GM19397 (cell line): ENCODE measurements at regions not wholly inside any gene's neighbourhood (a gene's known extent, or its start where the extent isn't known, plus 50 kb on each side); places are given as distances from the start of the nearest gene placed in this dataset.

Source experiments
- ATAC-seq: cut with Tn5 transposase; IDR thresholded peaks from one replicate; pipeline ENCODE4 v1.9.1; 2021; ENCODE audit warnings: mild to moderate bottlenecking, moderate library complexity; ENCODE audit not compliant: unreplicated experiment

GRCh38 chr3:117120014-117120413 lies 410.4 kb downstream of the TUSC7 start:
- no peak for ATAC-seq

DNA sequence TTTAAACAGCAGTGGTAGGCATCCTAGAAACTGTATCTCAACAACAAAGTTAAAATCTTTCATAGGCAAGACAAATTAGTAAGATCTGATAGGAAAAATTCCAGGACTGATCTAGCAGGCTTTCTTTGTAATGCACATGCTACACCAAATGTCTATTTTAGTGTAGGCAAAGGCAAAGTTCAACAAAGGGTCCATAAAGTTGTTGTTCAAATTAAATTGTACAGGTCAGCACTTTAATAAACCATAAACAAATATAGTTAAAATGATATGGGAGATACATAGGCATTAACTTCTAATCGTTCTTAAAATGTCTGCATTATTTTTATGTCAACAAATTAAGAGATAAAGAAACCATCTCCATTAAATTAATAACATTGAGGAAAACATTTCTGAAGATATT lies 413.0 kb downstream of the TUSC7 start:
- no peak for ATAC-seq

GRCh38 chr3:117126460-117126859 lies 416.9 kb downstream of the TUSC7 start:
- no peak for ATAC-seq

- ATAC-seq = no peak
Measured at GRCh38 chr3:117126946-117127546, 417.5 kb downstream of the TUSC7 start.

DNA sequence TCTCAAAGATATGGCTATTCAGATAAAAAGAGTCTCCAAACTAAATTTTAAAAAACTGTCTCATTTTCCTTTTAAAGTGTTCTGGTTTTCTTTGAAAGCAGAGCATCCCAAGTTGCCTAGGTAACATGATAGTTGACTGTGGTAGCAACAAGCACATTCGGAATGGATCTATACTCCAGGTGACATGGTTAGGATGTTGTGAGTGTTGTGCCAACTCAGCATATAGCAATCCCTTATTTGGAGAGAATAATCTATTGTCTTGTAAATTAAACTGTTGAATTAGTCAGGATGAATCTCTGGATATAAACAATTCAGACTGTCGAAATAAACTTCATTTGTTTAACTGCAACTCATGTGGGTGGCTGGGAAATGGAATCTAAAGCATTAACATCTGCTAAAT lies 418.6 kb downstream of the TUSC7 start:
- ATAC-seq = no peak

DNA sequence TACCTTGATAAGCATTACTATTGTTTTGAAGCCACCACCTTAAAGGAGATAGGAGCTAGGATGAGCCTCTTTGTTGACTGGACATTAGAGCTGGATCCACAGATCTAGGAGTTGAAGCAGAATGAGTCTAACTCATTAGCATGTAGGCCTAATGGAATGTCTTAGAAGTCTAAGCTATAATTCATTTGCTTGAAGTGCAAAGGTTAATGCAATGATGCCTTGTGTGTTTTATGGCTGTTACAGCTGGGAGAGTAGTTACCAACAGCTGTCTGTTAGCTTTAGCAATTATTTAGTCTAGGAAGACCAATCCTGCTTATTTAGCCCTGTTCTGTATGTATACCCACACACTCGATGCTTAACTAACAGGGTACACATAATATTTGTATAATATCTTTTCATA lies 419.3 kb downstream of the TUSC7 start:
- no peak for ATAC-seq

DNA sequence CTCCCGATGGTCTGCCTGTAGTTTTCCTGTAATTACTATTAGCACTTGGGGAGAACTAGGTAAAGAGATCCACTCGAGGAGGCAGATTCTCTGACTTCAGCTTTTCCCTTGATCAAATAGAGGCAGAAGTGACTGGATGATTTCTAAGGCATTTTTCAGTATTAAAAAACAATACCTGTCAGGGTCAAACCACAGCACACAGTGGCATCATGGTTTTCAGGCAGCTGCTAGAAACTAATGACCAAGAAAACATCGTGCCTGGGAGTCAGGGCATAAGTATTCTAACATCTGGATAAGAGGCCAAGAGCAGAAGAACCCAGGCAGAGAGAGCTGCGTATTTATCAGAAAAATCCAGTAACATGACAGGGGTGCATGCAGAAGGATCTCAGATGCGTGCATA lies 419.9 kb downstream of the TUSC7 start:
- no peak for ATAC-seq

DNA sequence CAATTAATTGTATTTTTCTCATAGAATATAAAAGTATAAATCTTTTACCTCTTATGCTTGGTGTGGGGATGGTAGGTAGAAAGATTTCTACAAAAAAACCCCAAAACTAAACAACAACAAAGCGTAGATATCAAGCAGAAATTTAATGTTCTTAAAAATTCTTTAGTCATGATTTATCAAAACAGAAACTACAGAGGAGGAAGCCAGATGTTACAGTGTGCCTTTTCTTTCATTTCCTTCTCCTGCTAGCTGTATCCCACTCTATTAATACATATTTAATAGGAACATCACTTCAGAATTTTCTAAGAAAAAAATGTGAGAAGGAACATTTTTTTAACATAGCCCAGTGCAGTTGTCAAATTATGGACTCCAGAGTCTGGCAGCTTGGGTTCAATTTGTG lies 420.6 kb downstream of the TUSC7 start:
- no peak for ATAC-seq

GRCh38 chr3:117131259-117131658 lies 421.7 kb downstream of the TUSC7 start:
- ATAC-seq = no peak

GRCh38 chr3:117133066-117133465 lies 423.5 kb downstream of the TUSC7 start:
- no peak for ATAC-seq

GRCh38 chr3:117135207-117135606 lies 425.6 kb downstream of the TUSC7 start:
- no peak for ATAC-seq

DNA sequence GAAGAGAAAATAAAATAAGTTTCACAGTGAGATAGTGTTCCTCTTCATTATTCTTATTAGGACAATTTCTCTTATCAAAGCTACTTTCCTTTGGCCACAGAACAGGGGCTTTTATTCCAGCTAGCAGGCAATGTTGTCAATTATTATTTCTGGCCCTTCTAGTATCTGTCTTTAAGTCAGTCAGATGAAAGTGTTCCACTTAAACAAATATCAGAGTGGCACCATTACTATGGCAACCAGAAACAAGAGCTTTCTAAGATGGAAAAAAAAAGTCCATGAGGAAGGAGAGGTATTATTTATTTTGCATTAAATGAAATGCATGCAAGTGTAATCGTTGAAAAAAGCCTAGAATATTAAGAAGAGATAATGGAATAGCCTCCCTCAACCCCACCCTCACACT lies 426.4 kb downstream of the TUSC7 start:
- no peak for ATAC-seq

DNA sequence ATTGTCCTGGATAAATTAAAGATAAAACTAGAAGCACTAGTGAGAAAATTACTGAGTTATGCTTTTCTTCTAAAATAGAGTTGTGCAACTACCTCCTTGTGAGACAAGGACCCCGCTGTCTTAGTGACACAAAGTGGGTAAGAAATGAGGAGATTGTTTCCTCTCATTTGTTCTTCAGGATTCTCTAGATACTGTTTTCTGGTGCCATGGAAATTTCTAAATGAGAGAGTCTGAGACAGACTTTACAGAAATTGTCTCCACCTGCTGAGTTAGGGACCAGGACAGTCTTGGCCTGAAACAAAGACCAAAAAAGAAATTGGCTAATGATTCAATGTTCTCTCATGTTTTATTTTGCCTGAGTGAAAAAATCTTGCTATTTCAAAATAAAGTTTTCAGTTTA lies 427.5 kb downstream of the TUSC7 start:
- ATAC-seq = no peak

DNA sequence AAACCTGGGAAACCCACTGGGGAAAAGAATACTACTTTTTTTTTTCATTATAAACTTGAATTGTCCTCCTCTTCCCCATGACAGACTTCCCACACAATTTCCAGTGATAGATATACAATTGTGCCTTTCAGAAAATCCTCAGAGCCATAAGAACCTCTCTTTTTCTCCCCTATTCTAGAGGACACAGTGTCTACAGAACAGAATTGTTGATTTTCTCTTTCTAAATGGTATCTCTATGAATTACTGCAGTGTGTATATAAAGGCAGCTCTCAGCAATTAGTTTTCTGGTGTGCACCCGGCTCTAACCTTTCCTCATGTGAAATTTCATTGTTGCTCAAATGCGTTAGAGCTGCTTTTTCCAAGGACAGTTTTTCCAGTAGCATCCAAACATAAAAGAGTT lies 430.1 kb downstream of the TUSC7 start:
- no peak for ATAC-seq

DNA sequence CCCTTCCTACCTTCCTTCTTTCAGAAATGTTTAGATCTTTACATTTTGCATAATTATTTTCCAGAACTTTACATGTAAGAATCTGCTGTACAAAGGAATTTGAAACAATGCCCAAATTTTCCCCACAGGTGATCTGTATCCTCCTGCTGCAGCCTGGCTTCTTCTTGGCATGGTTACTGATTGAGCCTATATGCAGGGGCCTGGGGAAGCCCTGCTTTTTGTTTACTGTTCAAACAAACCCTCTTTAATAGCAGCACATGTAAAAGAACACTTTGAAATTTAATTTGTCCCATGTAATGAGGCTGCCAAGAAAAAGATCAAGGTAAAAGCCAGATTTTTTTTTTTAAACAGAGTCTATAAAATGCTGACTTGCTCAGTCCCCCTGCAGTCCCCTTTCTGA lies 432.2 kb downstream of the TUSC7 start:
- no peak for ATAC-seq

DNA sequence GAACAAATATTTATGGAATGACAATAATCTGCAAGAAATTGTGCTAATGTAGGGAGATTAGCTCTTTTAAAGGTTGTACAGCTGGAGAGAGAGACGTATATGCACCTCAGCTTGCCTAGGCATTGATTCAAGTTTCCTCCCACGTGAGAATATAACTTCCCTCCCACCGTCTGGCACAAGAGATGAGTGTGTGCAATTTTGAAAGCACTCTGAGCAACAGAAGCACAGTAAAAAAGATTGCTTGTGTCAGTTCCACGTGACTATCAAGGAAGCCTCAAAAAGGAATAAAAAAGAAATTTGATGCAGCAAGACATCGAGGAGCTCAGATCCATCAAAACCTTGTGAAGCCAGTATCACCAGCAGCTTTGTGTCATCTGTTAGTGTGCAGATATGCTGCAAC lies 435.3 kb downstream of the TUSC7 start:
- no peak for ATAC-seq

DNA sequence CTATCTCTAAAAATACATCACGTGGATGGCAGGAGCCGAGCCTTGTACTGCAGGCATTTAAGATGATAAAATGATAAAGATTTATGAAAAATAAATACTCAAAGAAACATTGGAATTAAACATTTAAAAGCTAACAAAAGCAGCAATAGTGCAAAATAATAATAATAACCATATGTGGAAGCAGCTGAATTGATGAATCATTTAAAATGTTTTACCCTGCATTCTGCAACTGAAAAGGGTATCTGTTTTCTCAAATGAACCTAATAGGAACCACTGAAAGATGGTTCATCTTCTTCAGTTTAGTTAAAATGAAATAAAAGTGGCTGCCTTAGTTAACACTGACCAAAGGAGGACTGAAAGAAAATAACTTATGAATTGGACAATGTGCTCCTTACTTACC lies 436.1 kb downstream of the TUSC7 start:
- no peak for ATAC-seq

DNA sequence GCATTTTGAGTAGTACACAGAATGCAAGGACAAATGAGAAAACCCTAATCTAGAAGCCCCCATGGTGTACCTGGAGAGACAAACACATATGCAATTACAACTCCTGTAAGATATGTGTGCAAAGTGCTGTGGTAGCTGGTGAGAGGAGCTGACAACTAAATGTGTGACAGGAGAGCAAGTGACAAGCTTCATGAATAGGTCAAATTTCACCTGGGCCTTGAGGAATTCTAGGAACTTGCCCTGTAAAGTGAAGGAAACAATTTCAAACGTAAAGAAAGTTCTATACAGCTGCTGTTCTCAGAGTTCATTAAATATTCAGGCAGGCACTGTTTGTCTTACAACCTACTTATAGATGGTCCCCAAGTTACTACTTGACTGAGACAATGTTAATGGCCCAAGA lies 437.0 kb downstream of the TUSC7 start:
- ATAC-seq = no peak

DNA sequence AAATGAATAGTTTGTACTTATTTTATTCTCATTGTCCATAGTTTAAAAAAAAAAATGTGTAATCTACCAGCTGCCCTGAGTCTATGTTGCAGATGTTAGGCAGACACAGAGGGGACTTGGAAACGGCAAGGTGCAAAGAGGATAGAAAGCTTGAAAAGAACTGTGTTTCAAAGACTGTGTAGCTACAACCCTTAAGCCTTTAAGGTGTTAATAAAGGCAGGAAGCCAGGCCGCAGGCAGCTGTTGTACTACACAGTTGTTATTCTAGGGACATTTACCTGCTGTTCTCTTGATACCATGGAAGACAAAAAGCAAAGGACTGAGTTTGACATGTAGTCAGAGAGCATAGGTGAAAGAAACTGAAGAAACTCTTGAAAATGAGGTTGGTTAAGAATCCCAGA lies 440.0 kb downstream of the TUSC7 start:
- no peak for ATAC-seq

DNA sequence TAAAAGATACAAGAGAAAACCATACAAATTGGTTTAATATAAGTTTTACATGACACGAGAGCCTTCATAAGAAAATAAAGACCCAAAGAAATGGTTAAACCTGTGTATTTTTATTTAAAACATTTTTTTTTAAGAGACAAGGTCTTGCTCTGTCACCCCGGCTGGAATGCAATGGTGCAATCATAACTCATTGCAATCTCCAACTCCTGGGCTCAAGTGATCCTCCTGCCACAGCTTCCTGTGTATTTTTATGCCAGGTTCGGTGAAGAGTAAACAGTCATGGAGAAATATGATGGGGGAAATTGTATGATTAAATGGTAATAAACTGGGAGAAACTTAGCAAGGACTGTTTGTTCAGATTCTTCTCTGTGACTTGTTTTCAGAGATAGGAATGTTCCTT lies 441.0 kb downstream of the TUSC7 start:
- ATAC-seq = no peak

DNA sequence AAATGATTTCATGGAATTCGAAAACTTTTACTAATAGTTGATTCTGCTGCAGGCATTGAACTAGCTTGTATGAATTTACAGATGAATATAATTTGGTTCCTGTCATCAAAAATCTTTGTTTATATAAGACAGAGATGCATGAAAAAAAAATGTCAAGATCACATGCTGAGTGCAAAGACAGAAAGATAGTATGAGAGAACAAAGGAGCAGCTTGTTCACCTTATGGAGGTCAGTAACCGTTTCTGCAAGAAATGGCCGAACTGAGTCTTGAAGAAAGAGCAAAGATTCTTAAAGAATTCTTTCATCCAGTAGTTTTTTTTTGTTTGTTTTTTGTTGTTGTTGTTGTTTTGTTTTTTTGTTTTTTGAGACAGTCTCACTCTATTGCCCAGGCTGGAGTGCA lies 450.6 kb downstream of the TUSC7 start:
- no peak for ATAC-seq

GRCh38 chr3:117161816-117162215 lies 452.2 kb downstream of the TUSC7 start:
- ATAC-seq = no peak

- no peak for ATAC-seq
Measured at GRCh38 chr3:117165176-117165575, 455.6 kb downstream of the TUSC7 start.

- no peak for ATAC-seq
Measured at GRCh38 chr3:117165601-117166051, 456.0 kb downstream of the TUSC7 start.
